ENCODE measurements at regions not wholly inside any gene's neighbourhood (a gene's known extent, or its start where the extent isn't known, plus 50 kb on each side); places are given as distances from the start of the nearest gene placed in this dataset.

GRCh38 chr10:108378779-108379178, 1214.3 kb upstream of the SORCS1 start:
- no peak for TF ChIP-seq JUND (IDR thresholded peaks at IDR 0.05; ENCODE audit: low read length)
- no peak for TF ChIP-seq POLR2A (IDR thresholded peaks at IDR 0.05; ENCODE audit: control extremely low read depth in 1 of 2, low read depth in 2 of 2, low read length in 2 of 2)
- no peak for TF ChIP-seq RAD21 (IDR thresholded peaks at IDR 0.05 in 1 of 2, conservative IDR thresholded peaks at IDR 0.05 in 1 of 2; ENCODE audit: low read depth in 2 of 2, low read length in 2 of 2)
- no peak for TF ChIP-seq EP300 (IDR thresholded peaks at IDR 0.05; ENCODE audit: borderline replicate concordance in 1 of 2, low read depth in 2 of 2, low read length in 2 of 2)
- TF ChIP-seq CTCF (IDR thresholded peaks at IDR 0.05; ENCODE audit: control extremely low read depth in 1 of 3, insufficient read depth in 1 of 3, low read depth in 1 of 3, low read length in 3 of 3), result no peak
- TF ChIP-seq TBP (IDR thresholded peaks at IDR 0.05; ENCODE audit: low read depth, low read length), result no peak
- TF ChIP-seq EZH2 (IDR thresholded peaks at IDR 0.05; ENCODE audit: low read depth, low read length, severe bottlenecking), result no peak
- TF ChIP-seq JUN (IDR thresholded peaks at IDR 0.05; ENCODE audit: low read depth, low read length), result no peak
- TF ChIP-seq BACH1 (IDR thresholded peaks at IDR 0.05; ENCODE audit: low read length), result no peak
- TF ChIP-seq KDM1A (IDR thresholded peaks at IDR 0.05; ENCODE audit: borderline replicate concordance, low read length), result no peak
